ENCODE measurements at regions not wholly inside any gene's neighbourhood (a gene's known extent, or its start where the extent isn't known, plus 50 kb on each side); places are given as distances from the start of the nearest gene placed in this dataset.

DNA sequence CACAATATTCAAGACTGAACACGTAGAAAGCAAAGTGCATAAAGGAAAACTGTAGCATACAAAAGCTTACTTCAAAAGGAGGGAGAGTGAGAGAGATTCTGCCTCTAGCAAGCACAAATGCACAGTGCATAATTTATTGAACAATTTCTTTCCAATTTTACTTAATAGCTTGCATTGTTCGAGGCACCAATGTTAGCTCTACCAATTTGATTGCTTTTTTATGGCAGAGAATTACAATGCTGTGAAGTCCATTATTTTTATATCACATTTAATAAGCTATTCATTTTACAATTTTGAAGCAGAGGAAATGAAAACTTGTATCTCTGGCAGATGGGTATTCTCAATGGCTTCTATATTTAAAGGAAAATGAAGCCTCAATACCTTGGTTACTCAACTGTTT is 331.7 kb downstream of the GPM6A start:
- H3K36me3 ChIP-seq (ENCODE audit: insufficient read depth, low read length, poor library complexity, severe bottlenecking), result no peaks in the 10 kb centered on the region
- TF ChIP-seq EZH2 (IDR thresholded peaks at IDR 0.05; ENCODE audit: borderline replicate concordance, low read depth, low read length, poor library complexity, severe bottlenecking) (no peak), CTCF (conservative IDR thresholded peaks at IDR 0.05; ENCODE audit: low read depth, low read length) (no peak)
- BruUV-seq (replicated peaks), result no TSS peak
- H3K27ac ChIP-seq (ENCODE audit: low read depth, low read length, poor library complexity, severe bottlenecking), result no peak overlapping the region
- ChIA-PET CTCF (no interaction called here), POLR2A (ENCODE audit: low non-redundant PET) (no interaction called here)
- no peaks in the 10 kb centered on the region for H3K4me1 ChIP-seq (ENCODE audit: insufficient read depth, low read length, poor library complexity, severe bottlenecking)
- intact Hi-C loops (cut with micrococcal nuclease; ENCODE audit: unreplicated experiment), result no loop called here
- H3K9me3 ChIP-seq (ENCODE audit: low read depth, low read length, poor library complexity, severe bottlenecking), result no peaks in the 10 kb centered on the region
- no peak overlapping the region for H3K4me3 ChIP-seq (ENCODE audit: low read depth, low read length, poor library complexity, severe bottlenecking)
- no peaks in the 10 kb centered on the region for H3K27me3 ChIP-seq (replicated peaks; ENCODE audit: insufficient read depth, low read depth, low read length, poor library complexity)
- DNase-seq (ENCODE audit: low spot score), result no peak

DNA sequence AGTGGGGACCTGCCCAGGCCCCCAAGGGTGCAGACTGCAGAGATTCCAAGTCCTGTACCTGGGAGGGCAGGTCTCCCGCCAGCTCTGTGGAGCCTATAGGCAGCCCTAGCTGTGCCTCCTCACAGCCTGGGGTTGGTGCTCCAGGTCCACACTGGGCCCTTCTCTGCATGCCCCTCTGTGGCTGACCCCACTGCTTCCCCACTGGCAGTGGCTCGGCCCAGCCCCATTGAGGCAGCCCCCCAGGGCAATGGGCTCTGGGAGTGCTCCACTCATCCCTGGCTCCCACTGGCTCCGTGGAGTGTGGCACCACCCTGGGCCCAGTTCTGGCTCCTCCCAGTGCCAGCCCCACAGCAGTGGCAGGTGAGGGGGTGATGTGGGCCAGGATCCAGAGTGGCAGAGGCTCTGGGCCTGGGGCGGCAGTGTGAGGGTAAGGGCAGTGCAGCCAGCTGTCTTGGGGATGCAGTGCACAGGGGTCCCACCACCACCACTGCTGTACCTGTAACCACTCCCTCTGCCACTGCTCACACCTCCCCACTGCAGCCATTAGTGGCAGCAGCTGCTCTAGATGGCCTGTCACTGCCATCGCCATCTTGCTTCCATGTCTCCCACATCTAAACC is 312.2 kb downstream of the GPM6A start:
- BruUV-seq (replicated peaks), result no TSS peak
- H3K27me3 ChIP-seq (replicated peaks; ENCODE audit: insufficient read depth, low read depth, low read length, poor library complexity), result no peaks in the 10 kb centered on the region
- POLR2A ChIA-PET (ENCODE audit: low non-redundant PET), result no interaction called here
- H3K27ac ChIP-seq (ENCODE audit: low read depth, low read length, poor library complexity, severe bottlenecking), result no peak overlapping the region
- no peaks in the 10 kb centered on the region for H3K4me1 ChIP-seq (ENCODE audit: insufficient read depth, low read length, poor library complexity, severe bottlenecking)
- no peak for TF ChIP-seq EZH2 (IDR thresholded peaks at IDR 0.05; ENCODE audit: borderline replicate concordance, low read depth, low read length, poor library complexity, severe bottlenecking)
- no peak for TF ChIP-seq CTCF (conservative IDR thresholded peaks at IDR 0.05; ENCODE audit: low read depth, low read length)
- CTCF ChIA-PET, result no interaction called here
- intact Hi-C loops (cut with micrococcal nuclease; ENCODE audit: unreplicated experiment), result no loop called here
- no peak overlapping the region for H3K4me3 ChIP-seq (ENCODE audit: low read depth, low read length, poor library complexity, severe bottlenecking)
- H3K36me3 ChIP-seq (ENCODE audit: insufficient read depth, low read length, poor library complexity, severe bottlenecking), result no peaks in the 10 kb centered on the region
- no peaks in the 10 kb centered on the region for H3K9me3 ChIP-seq (ENCODE audit: low read depth, low read length, poor library complexity, severe bottlenecking)
- no peak for DNase-seq (ENCODE audit: low spot score)

DNA sequence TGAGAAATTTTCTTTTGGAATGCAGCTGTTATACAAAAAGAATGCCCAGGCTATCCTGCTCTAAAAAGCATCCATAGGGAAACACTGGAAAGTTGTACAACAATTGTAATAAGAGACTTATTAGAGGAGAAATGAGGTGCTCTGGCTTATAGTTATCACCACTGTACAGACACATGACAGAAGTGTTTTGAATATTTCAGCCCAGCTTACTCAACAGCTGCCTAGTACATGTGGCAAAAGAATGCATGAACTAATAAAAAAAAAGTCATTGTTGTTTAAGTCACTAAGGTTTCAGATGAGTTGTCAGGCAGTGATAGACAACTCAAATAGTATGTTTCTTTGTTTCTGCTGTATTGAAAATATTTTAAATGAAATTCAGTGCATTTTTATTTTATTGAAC is 307.7 kb downstream of the GPM6A start:
- H3K4me1 ChIP-seq (ENCODE audit: insufficient read depth, low read length, poor library complexity, severe bottlenecking), result no peaks in the 10 kb centered on the region
- BruUV-seq (replicated peaks), result no TSS peak
- ChIA-PET POLR2A (ENCODE audit: low non-redundant PET) (no interaction called here), CTCF (no interaction called here)
- intact Hi-C loops (cut with micrococcal nuclease; ENCODE audit: unreplicated experiment), result no loop called here
- no peaks in the 10 kb centered on the region for H3K9me3 ChIP-seq (ENCODE audit: low read depth, low read length, poor library complexity, severe bottlenecking)
- no peak overlapping the region for H3K27ac ChIP-seq (ENCODE audit: low read depth, low read length, poor library complexity, severe bottlenecking)
- H3K27me3 ChIP-seq (replicated peaks; ENCODE audit: insufficient read depth, low read depth, low read length, poor library complexity), result no peaks in the 10 kb centered on the region
- H3K36me3 ChIP-seq (ENCODE audit: insufficient read depth, low read length, poor library complexity, severe bottlenecking), result no peaks in the 10 kb centered on the region
- TF ChIP-seq EZH2 (IDR thresholded peaks at IDR 0.05; ENCODE audit: borderline replicate concordance, low read depth, low read length, poor library complexity, severe bottlenecking), result no peak
- TF ChIP-seq CTCF (conservative IDR thresholded peaks at IDR 0.05; ENCODE audit: low read depth, low read length), result no peak
- no peak for DNase-seq (ENCODE audit: low spot score)
- H3K4me3 ChIP-seq (ENCODE audit: low read depth, low read length, poor library complexity, severe bottlenecking), result no peak overlapping the region
